ENCODE measurements at regions not wholly inside any gene's neighbourhood (a gene's known extent, or its start where the extent isn't known, plus 50 kb on each side); places are given as distances from the start of the nearest gene placed in this dataset.

DNA sequence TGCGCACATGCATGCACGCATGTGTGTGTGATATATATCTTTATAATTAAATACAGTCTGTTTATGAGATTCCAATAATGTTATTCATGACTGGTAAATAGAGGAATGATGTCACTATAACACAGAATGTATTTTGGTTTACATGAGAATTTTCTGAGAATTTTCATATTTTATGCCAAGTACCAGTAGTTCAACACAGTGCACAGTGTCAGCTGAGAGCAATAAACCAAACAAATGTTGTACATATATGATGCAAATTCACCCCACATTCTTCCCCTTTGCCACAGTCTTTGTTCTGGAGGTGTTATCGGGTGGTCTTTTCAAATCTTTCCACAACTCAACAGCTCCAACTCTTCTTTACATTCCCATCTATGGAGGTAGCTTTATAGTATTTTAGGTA, 462.2 kb upstream of the GRM3 start:
- Histone ChIP-seq H3F3A (ENCODE audit: low read depth) (no peaks in the 10 kb centered on the region), H4K20me1 (ENCODE audit: insufficient read depth, low read length, poor library complexity, severe bottlenecking) (no peaks in the 10 kb centered on the region)
- no peak for TF ChIP-seq EZH2phosphoT487 (IDR thresholded peaks at IDR 0.05; ENCODE audit: borderline replicate concordance)
- TF ChIP-seq, protein P1, sequence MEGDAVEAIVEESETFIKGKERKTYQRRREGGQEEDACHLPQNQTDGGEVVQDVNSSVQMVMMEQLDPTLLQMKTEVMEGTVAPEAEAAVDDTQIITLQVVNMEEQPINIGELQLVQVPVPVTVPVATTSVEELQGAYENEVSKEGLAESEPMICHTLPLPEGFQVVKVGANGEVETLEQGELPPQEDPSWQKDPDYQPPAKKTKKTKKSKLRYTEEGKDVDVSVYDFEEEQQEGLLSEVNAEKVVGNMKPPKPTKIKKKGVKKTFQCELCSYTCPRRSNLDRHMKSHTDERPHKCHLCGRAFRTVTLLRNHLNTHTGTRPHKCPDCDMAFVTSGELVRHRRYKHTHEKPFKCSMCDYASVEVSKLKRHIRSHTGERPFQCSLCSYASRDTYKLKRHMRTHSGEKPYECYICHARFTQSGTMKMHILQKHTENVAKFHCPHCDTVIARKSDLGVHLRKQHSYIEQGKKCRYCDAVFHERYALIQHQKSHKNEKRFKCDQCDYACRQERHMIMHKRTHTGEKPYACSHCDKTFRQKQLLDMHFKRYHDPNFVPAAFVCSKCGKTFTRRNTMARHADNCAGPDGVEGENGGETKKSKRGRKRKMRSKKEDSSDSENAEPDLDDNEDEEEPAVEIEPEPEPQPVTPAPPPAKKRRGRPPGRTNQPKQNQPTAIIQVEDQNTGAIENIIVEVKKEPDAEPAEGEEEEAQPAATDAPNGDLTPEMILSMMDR (conservative IDR thresholded peaks at IDR 0.05; ENCODE audit: low read length): no peak

DNA sequence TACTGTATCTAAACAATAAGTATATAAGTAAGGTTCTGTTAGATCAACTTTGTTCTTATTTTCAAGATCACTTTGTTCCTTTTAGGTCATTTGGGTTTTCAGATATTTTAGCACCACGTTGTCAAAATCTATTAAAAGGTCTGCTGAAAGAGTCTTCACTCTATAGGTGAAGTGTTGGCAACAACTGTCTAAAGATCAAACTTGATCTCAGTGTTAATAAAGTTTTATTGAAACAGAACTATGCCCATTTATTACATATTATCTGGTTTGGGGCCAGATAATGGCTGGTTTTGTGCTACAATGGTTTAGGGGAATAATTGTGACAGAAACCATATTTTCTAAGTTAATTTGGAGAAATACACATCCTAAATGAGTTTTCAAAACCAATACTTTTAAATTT, 478.9 kb upstream of the GRM3 start:
- TF ChIP-seq, protein P1 (conservative IDR thresholded peaks at IDR 0.05; ENCODE audit: low read length): no peak
- no peak for TF ChIP-seq EZH2phosphoT487 (IDR thresholded peaks at IDR 0.05; ENCODE audit: borderline replicate concordance)
- H3K36me3 ChIP-seq (ENCODE audit: insufficient read depth, low read length): no peaks in the 10 kb centered on the region
- H3K27me3 ChIP-seq (ENCODE audit: insufficient read depth, low read length, poor library complexity, severe bottlenecking): no peaks in the 10 kb centered on the region
- no peaks in the 10 kb centered on the region for H3F3A ChIP-seq (ENCODE audit: low read depth)
- H3K9me3 ChIP-seq (ENCODE audit: insufficient read depth, low read depth, low read length): no peaks in the 10 kb centered on the region
- H3K4me3 ChIP-seq (ENCODE audit: low read length, poor library complexity, severe bottlenecking): no peak overlapping the region
- no peak overlapping the region for H3K9ac ChIP-seq (ENCODE audit: low read depth, low read length, poor library complexity, severe bottlenecking)
- H3K9me2 ChIP-seq (replicated peaks; ENCODE audit: low read depth, low read length): no peaks in the 10 kb centered on the region
- H3K4me1 ChIP-seq (ENCODE audit: insufficient read depth, low read length, poor library complexity, severe bottlenecking): no peaks in the 10 kb centered on the region
- no peaks in the 10 kb centered on the region for H4K20me1 ChIP-seq (ENCODE audit: insufficient read depth, low read length, poor library complexity, severe bottlenecking)
- H3K4me2 ChIP-seq (ENCODE audit: low read depth, low read length, poor library complexity, severe bottlenecking): no peak overlapping the region
- no peak overlapping the region for H2AFZ ChIP-seq (ENCODE audit: low read length)
- no peaks in the 10 kb centered on the region for H3K79me2 ChIP-seq (ENCODE audit: insufficient read depth, low read length)

More for the DNA sequence above, 462.2 kb upstream of the GRM3 start:
- no peaks in the 10 kb centered on the region for H3K79me2 ChIP-seq (ENCODE audit: insufficient read depth, low read length)
- H3K4me2 ChIP-seq (ENCODE audit: low read depth, low read length, poor library complexity, severe bottlenecking): no peak overlapping the region
- no peak overlapping the region for H3K9ac ChIP-seq (ENCODE audit: low read depth, low read length, poor library complexity, severe bottlenecking)
- no peak overlapping the region for H3K4me3 ChIP-seq (ENCODE audit: low read length, poor library complexity, severe bottlenecking)
- no peak overlapping the region for H2AFZ ChIP-seq (ENCODE audit: low read length)
- no peaks in the 10 kb centered on the region for H3K27me3 ChIP-seq (ENCODE audit: insufficient read depth, low read length, poor library complexity, severe bottlenecking)
- no peaks in the 10 kb centered on the region for H3K9me3 ChIP-seq (ENCODE audit: insufficient read depth, low read depth, low read length)
- H3K36me3 ChIP-seq (ENCODE audit: insufficient read depth, low read length): no peaks in the 10 kb centered on the region
- H3K4me1 ChIP-seq (ENCODE audit: insufficient read depth, low read length, poor library complexity, severe bottlenecking): no peaks in the 10 kb centered on the region
- H3K9me2 ChIP-seq (replicated peaks; ENCODE audit: low read depth, low read length): no peaks in the 10 kb centered on the region

DNA sequence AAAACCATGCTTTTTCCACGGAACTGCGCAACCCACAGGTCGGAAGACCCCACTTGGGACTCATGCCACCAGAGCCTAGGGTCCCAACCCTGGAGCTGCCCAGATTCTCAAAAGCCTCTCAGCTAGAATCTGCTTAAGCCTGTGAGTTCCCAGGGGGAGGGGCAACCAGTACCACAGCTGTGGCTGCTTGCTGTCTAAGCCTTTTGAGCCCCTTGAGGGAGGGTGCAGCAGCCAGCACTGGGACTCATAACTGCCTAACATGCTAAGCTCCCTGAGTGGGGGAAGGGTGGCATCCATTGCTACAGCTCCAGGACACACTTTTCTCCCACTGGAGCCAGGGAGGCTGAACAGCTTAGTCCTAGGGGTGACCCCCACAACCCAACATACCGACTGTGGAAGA, 485.6 kb upstream of the GRM3 start:
- Histone ChIP-seq H3K36me3 (ENCODE audit: insufficient read depth, low read length) (no peaks in the 10 kb centered on the region), H3K9me3 (ENCODE audit: insufficient read depth, low read depth, low read length) (no peaks in the 10 kb centered on the region), H4K20me1 (ENCODE audit: insufficient read depth, low read length, poor library complexity, severe bottlenecking) (no peaks in the 10 kb centered on the region), H3K79me2 (ENCODE audit: insufficient read depth, low read length) (no peaks in the 10 kb centered on the region), H3K27me3 (ENCODE audit: insufficient read depth, low read length, poor library complexity, severe bottlenecking) (no peaks in the 10 kb centered on the region), H3F3A (ENCODE audit: low read depth) (no peaks in the 10 kb centered on the region), H3K4me2 (ENCODE audit: low read depth, low read length, poor library complexity, severe bottlenecking) (no peak overlapping the region), H3K9me2 (replicated peaks; ENCODE audit: low read depth, low read length) (no peaks in the 10 kb centered on the region), H3K4me3 (ENCODE audit: low read length, poor library complexity, severe bottlenecking) (no peak overlapping the region), H2AFZ (ENCODE audit: low read length) (no peak overlapping the region), H3K9ac (ENCODE audit: low read depth, low read length, poor library complexity, severe bottlenecking) (no peak overlapping the region), H3K4me1 (ENCODE audit: insufficient read depth, low read length, poor library complexity, severe bottlenecking) (no peaks in the 10 kb centered on the region)
- TF ChIP-seq EZH2phosphoT487 (IDR thresholded peaks at IDR 0.05; ENCODE audit: borderline replicate concordance): no peak
- TF ChIP-seq, protein P1 (conservative IDR thresholded peaks at IDR 0.05; ENCODE audit: low read length): no peak

Measured in Loucy (cell line).